ENCODE measurements at regions not wholly inside any gene's neighbourhood (a gene's known extent, or its start where the extent isn't known, plus 50 kb on each side); places are given as distances from the start of the nearest gene placed in this dataset.

DNA sequence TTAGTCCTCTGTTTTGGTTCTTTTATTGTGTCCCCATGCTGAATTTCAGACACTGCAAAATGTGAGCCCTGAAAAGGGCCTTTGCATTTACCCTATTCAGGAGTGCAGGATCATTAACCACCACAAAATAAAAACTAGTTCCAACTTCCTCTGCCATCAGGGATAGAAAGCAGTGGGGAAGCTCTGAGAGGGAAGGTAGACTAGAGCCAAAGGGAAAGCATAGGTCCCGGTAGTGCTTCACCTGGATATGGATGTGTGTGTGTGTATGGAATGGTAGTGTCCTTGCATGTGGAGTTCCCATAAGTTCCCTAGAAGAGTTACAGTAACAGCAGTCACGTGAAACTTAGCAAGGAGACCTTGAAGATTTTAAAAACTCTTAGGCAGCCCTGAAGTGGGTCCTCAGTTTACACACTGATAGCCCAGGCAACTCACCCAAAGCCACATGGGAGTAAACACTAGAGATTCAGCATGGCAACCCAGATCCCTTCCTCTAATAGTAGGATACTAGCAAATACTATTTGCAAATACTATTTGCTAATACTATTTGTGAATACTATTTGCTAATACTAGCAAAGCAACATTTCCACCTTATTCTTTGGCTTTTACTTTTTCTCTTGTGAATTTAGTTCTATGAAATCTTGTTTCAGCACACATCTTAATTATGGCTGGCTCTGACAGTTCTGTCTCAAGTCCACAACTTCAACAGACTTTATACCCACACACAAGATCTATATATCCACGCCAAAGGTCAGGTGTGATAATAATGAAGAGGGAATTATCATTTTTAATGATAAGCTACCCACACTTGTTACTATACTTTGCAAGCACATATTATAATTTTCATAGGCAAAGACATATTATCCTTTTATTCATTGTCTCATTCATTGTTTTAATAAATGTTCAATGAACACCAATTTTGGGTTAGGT lies 70.4 kb upstream of the IFNE start:
- 78 to 84% (median 82%) methylated on average over 3 of the region's 3 CpGs for WGBS, 3 donors
- peaks cover 0 to 23% (median 2%) of the 10 kb centered on the region in 3 donors for H3K27me3 ChIP-seq (ENCODE audit: insufficient read depth in 3 of 3, low read length in 2 of 3)
- intact Hi-C loops (cut with DNase I), result no loop called here
- H3K9me3 ChIP-seq, result no peaks in the 10 kb centered on the region
- no peaks in the 10 kb centered on the region for H3K36me3 ChIP-seq (ENCODE audit: insufficient read depth in 1 of 2, low read depth in 1 of 2)
- no peak overlapping the region for H3K27ac ChIP-seq
- no peak overlapping the region for H3K4me3 ChIP-seq
- no peaks in the 10 kb centered on the region for H3K4me1 ChIP-seq
- DNase-seq (no peak), ATAC-seq (no peak)
- TF ChIP-seq, protein P1, sequence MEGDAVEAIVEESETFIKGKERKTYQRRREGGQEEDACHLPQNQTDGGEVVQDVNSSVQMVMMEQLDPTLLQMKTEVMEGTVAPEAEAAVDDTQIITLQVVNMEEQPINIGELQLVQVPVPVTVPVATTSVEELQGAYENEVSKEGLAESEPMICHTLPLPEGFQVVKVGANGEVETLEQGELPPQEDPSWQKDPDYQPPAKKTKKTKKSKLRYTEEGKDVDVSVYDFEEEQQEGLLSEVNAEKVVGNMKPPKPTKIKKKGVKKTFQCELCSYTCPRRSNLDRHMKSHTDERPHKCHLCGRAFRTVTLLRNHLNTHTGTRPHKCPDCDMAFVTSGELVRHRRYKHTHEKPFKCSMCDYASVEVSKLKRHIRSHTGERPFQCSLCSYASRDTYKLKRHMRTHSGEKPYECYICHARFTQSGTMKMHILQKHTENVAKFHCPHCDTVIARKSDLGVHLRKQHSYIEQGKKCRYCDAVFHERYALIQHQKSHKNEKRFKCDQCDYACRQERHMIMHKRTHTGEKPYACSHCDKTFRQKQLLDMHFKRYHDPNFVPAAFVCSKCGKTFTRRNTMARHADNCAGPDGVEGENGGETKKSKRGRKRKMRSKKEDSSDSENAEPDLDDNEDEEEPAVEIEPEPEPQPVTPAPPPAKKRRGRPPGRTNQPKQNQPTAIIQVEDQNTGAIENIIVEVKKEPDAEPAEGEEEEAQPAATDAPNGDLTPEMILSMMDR (IDR thresholded peaks at IDR 0.05), result no peak

DNA sequence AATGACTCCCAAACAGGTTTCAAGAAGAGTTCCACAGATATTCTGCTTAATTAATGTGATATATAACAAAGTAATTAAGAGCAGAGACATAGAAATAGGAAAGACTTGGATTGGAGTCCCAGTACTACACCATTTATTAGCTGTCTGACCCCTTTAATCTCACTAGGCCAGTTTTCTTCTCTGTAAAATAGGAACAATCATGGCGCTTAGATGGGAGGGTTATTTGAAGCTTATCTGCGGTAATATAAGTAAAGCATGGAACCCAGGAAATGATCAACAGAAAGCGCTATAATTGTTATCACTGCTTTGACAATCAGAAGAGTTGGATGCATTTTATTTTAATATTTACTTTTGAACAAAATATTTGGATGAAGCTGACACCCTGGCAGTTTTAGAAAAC lies 71.3 kb upstream of the IFNE start:
- TF ChIP-seq, protein P1 (IDR thresholded peaks at IDR 0.05), result no peak
- intact Hi-C loops (cut with DNase I), result no loop called here
- DNase-seq (no peak), ATAC-seq (no peak)
- Histone ChIP-seq H3K27ac (no peak overlapping the region), H3K27me3 (ENCODE audit: insufficient read depth in 3 of 3, low read length in 2 of 3) (peaks cover 0 to 33% (median 2%) of the 10 kb centered on the region in 3 donors), H3K4me1 (no peaks in the 10 kb centered on the region), H3K9me3 (no peaks in the 10 kb centered on the region), H3K4me3 (no peak overlapping the region), H3K36me3 (ENCODE audit: insufficient read depth in 1 of 2, low read depth in 1 of 2) (no peaks in the 10 kb centered on the region)
- 92 to 98% (median 97%) methylated on average over 3 of the region's 3 CpGs for WGBS, 3 donors

DNA sequence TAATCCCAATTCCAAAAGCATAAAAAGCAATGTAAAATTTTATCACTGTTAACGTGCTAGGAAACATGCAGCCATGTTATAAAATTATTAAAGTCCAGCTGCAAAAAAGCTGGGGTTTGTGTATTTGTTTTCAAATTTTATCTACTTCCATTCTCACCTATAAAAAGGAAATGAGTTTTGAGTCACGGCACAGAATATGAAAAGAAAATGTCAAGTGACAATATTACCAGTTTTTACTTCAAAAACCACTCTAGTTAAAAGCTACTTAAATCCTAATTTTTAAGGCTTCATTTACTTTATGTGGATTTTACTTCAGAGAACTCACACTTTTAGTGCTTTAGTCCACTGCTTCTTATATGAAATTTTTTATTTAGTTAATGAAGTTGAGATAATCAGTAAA lies 72.7 kb upstream of the IFNE start:
- H3K4me3 ChIP-seq, result no peak overlapping the region
- peaks cover 0 to 46% (median 11%) of the 10 kb centered on the region in 3 donors for H3K27me3 ChIP-seq (ENCODE audit: insufficient read depth in 3 of 3, low read length in 2 of 3)
- DNase-seq, result no peak
- 70 to 82% (median 82%) methylated on average over 2 of the region's 2 CpGs for WGBS, 3 donors
- peaks cover 4% of the 10 kb centered on the region for H3K4me1 ChIP-seq
- TF ChIP-seq, protein P1 (IDR thresholded peaks at IDR 0.05), result no peak
- no peak overlapping the region for H3K27ac ChIP-seq
- ATAC-seq, result no peak
- H3K36me3 ChIP-seq (ENCODE audit: insufficient read depth in 1 of 2, low read depth in 1 of 2), result no peaks in the 10 kb centered on the region
- intact Hi-C loops (cut with DNase I), result no loop called here
- no peaks in the 10 kb centered on the region for H3K9me3 ChIP-seq

DNA sequence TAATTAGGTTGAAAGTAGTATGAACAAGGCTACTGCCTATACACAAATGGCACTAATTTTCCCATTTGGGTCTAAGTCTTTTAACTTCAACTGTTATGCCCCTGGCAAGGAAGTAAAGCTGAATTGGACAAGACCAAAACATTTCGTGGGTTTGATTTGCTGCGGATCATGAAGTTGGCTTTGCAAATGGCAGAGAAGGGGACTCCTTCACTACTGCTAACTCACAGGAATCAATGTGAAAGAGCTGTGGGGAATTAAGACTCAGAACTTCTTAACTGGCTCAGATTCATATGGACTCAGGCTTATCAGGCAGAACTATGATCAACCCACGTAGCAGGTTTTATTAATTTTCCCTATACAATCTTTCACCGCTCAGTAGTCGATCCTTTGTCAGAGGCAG lies 73.8 kb upstream of the IFNE start:
- Histone ChIP-seq H3K4me1 (peaks cover 4% of the 10 kb centered on the region), H3K36me3 (ENCODE audit: insufficient read depth in 1 of 2, low read depth in 1 of 2) (no peaks in the 10 kb centered on the region), H3K27me3 (ENCODE audit: insufficient read depth in 3 of 3, low read length in 2 of 3) (peaks cover 5 to 57% (median 19%) of the 10 kb centered on the region in 3 donors), H3K27ac (no peak overlapping the region), H3K9me3 (no peaks in the 10 kb centered on the region), H3K4me3 (no peak overlapping the region)
- TF ChIP-seq, protein P1 (IDR thresholded peaks at IDR 0.05), result no peak
- intact Hi-C loops (cut with DNase I), result no loop called here
- WGBS, 3 donors, result 76 to 80% (median 78%) methylated on average over 5 of the region's 5 CpGs
- DNase-seq (no peak), ATAC-seq (no peak)
